Chondrocyte (in vitro differentiated cells): ENCODE measurements at regions not wholly inside any gene's neighbourhood (a gene's known extent, or its start where the extent isn't known, plus 50 kb on each side); places are given as distances from the start of the nearest gene placed in this dataset.

Experiments used
- DNase-seq: peaks from one replicate; pipeline ENCODE4 v3.0.0; 2021; ENCODE audit warnings: mixed read lengths, low spot score
- H3K27ac Mint-ChIP-seq: one replicate; pipeline ENCODE4 v1.8.0; 2021; ENCODE audit warnings: mild to moderate bottlenecking, moderate library complexity, mixed read lengths; ENCODE audit not compliant: unreplicated experiment
- H3K27me3 Mint-ChIP-seq: 2 replicates; pipeline ENCODE4 v1.8.0; 2021; ENCODE audit warnings: low read depth, mixed read lengths
- H3K36me3 Mint-ChIP-seq: 2 replicates; pipeline ENCODE4 v1.8.0; 2021; ENCODE audit warnings: low read depth, mixed read lengths
- H3K4me1 Mint-ChIP-seq: 2 replicates; pipeline ENCODE4 v1.8.0; 2021; ENCODE audit warnings: low read depth, mild to moderate bottlenecking, mixed read lengths
- H3K4me3 Mint-ChIP-seq: one replicate; pipeline ENCODE4 v1.8.0; 2021; ENCODE audit warnings: mild to moderate bottlenecking, moderate library complexity, mixed read lengths; ENCODE audit not compliant: unreplicated experiment
- H3K9me3 Mint-ChIP-seq: 2 replicates; pipeline ENCODE4 v1.8.0; 2021; ENCODE audit warnings: low read depth, mixed read lengths
- CTCF ChIP-seq: fragments of 200-600 bp; sonication (generic); IDR thresholded peaks from 2 replicates; pipeline ENCODE4 v1.5.0; 2021; ENCODE audit warnings: antibody characterized with exemption, mild to moderate bottlenecking, moderate library complexity

- no peak for DNase-seq
- H3K27ac Mint-ChIP-seq: no peak overlapping the region
- no peaks in the 10 kb centered on the region for H3K9me3 Mint-ChIP-seq
- H3K36me3 Mint-ChIP-seq: no peaks in the 10 kb centered on the region
- TF ChIP-seq CTCF: no peak
- no peak overlapping the region for H3K4me3 Mint-ChIP-seq
- peaks cover 9% of the 10 kb centered on the region for H3K4me1 Mint-ChIP-seq
- no peaks in the 10 kb centered on the region for H3K27me3 Mint-ChIP-seq
Observed at GRCh38 chr4:79850626-79851025, 222.4 kb downstream of the ANTXR2 start.

- H3K27me3 Mint-ChIP-seq: no peaks in the 10 kb centered on the region
- no peak overlapping the region for H3K27ac Mint-ChIP-seq
- TF ChIP-seq CTCF: no peak
- DNase-seq: no peak
- H3K4me1 Mint-ChIP-seq: peaks cover 9% of the 10 kb centered on the region
- no peak overlapping the region for H3K4me3 Mint-ChIP-seq
- peaks cover 13% of the 10 kb centered on the region for H3K9me3 Mint-ChIP-seq
- H3K36me3 Mint-ChIP-seq: peaks cover 1% of the 10 kb centered on the region
Observed at GRCh38 chr4:79848329-79848728, 224.7 kb downstream of the ANTXR2 start.

- H3K4me3 Mint-ChIP-seq: no peak overlapping the region
- H3K36me3 Mint-ChIP-seq: peaks cover 2% of the 10 kb centered on the region
- H3K4me1 Mint-ChIP-seq: peaks cover 5% of the 10 kb centered on the region
- H3K27me3 Mint-ChIP-seq: no peaks in the 10 kb centered on the region
- H3K9me3 Mint-ChIP-seq: peaks cover 20% of the 10 kb centered on the region
- no peak for TF ChIP-seq CTCF
- no peak overlapping the region for H3K27ac Mint-ChIP-seq
- no peak for DNase-seq
Observed at GRCh38 chr4:79847411-79847810, 225.6 kb downstream of the ANTXR2 start.

GRCh38 chr4:79842162-79842561, 230.9 kb downstream of the ANTXR2 start:
- Mint-ChIP-seq H3K9me3 (peaks cover 37% of the 10 kb centered on the region), H3K4me1 (no peaks in the 10 kb centered on the region), H3K36me3 (peaks cover 2% of the 10 kb centered on the region), H3K27me3 (no peaks in the 10 kb centered on the region), H3K4me3 (no peak overlapping the region), H3K27ac (no peak overlapping the region)
- TF ChIP-seq CTCF: no peak
- DNase-seq: no peak

- DNase-seq: no peak
- Mint-ChIP-seq H3K4me1 (no peaks in the 10 kb centered on the region), H3K36me3 (no peaks in the 10 kb centered on the region), H3K9me3 (peaks cover 15% of the 10 kb centered on the region), H3K27ac (no peak overlapping the region), H3K4me3 (no peak overlapping the region), H3K27me3 (peaks cover 23% of the 10 kb centered on the region)
- TF ChIP-seq CTCF: no peak
Observed at GRCh38 chr4:79833857-79834256, 239.2 kb downstream of the ANTXR2 start.
